Esophagus muscularis mucosa (tissue), 4 donors: ENCODE measurements at regions not wholly inside any gene's neighbourhood (a gene's known extent, or its start where the extent isn't known, plus 50 kb on each side); places are given as distances from the start of the nearest gene placed in this dataset.

ENCODE experiments used
- DNase-seq: peaks from one replicate; pipeline ENCODE4 v3.0.0-alpha.2; 2017; ENCODE audit errors: extremely low spot score
- H3K27ac ChIP-seq, 4 donors: fragments of 200-600 bp; sonication (generic); replicated peaks in 1 of 4; 1 replicate in 3 of 4; 2 replicates in 1 of 4; pipeline ENCODE4 v1.5.1; 2016 to 2019; ENCODE audit warnings: mild to moderate bottlenecking in 1 of 4
- H3K27me3 ChIP-seq, 4 donors: fragments of 200-600 bp; sonication (generic); one replicate each; pipeline versions ENCODE4 v1.5.1 to v1.6.0; 2016 to 2019
- H3K36me3 ChIP-seq, 4 donors: fragments of 200-600 bp; sonication (generic); one replicate each; pipeline ENCODE4 v1.5.1; 2016 to 2019
- H3K4me1 ChIP-seq, 4 donors: fragments of 200-600 bp; sonication (generic); one replicate each; pipeline ENCODE4 v1.5.1; 2016 to 2019
- H3K4me3 ChIP-seq, 4 donors: fragments of 200-600 bp; sonication (generic); 1 replicate in 2 of 4; 2 replicates in 2 of 4; pipeline ENCODE4 v1.5.1; 2016 to 2019; ENCODE audit warnings: mild to moderate bottlenecking in 4 of 4, moderate library complexity in 1 of 4
- H3K9me3 ChIP-seq, 4 donors: fragments of 200-600 bp; sonication (generic); 1 replicate in 3 of 4; 2 replicates in 1 of 4; pipeline ENCODE4 v1.5.1; 2016 to 2019
- EP300 ChIP-seq: sonication (generic); formaldehyde crosslinking; IDR thresholded peaks from one replicate; pipeline ENCODE4 v1.6.1; 2017; ENCODE audit warnings: antibody characterized with exemption
- POLR2A ChIP-seq: fragments of 450-650 bp; IDR thresholded peaks from one replicate; pipeline ENCODE4 v1.6.1; 2017; ENCODE audit warnings: antibody characterized with exemption, moderate library complexity, mild to moderate bottlenecking, low read depth
- POLR2AphosphoS5 ChIP-seq, 2 donors: sonication (generic); formaldehyde crosslinking; IDR thresholded peaks; one replicate each; pipeline ENCODE4 v1.6.1; 2017; ENCODE audit warnings: antibody characterized with exemption in 2 of 2
- WGBS: methylation state at CpG from one replicate; pipeline ENCODE4 v1.1.5; 2018; 5-methylcytosine and 5-hydroxymethylcytosine counted together
- intact Hi-C: fragments of 100-400 bp; cut with DNase I; formaldehyde crosslinking; loops from one replicate; pipeline ENCODE4 v1.15.1; 2023
- TF ChIP-seq, protein P1 (sequence below), 3 experiments: fragments of 200-600 bp in 2 of 3; fragments of 450-650 bp in 1 of 3; sonication (generic) in 2 of 3; IDR thresholded peaks; one replicate each; pipeline ENCODE4 v1.5.1; 2017 to 2019; ENCODE audit warnings: antibody characterized with exemption in 3 of 3, mild to moderate bottlenecking in 2 of 3, moderate library complexity in 1 of 3

DNA sequence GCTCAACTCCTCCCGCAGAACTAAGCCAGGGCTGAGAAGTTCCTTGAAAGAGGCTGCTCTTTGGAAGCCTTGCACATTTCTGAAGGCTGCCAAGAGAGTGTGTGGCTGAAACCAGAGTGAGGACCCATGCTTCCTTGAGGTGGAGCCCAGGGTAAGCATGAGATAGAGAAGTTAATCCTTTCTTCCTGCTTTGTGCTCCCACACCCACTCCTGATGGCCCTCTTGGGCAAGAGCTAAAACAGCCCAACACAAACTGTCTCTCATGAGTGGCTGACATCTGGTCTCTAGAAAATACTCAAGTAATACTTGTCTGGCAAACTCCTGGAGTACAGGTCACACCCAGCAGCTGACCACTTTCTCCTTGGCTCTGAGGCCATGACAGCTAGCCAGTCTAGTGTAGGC is 523.7 kb downstream of the INSC start:
- 78% methylated on average over 1 of the region's 1 CpG for WGBS
- Histone ChIP-seq H3K9me3 (peaks cover 0 to 6% (median 0%) of the 10 kb centered on the region in 4 donors), H3K27ac (no peak overlapping the region), H3K4me3 (no peak overlapping the region), H3K36me3 (no peaks in the 10 kb centered on the region), H3K4me1 (peaks cover 0 to 2% (median 0%) of the 10 kb centered on the region in 4 donors), H3K27me3 (no peaks in the 10 kb centered on the region)
- intact Hi-C loops = no loop called here
- TF ChIP-seq, protein P1, sequence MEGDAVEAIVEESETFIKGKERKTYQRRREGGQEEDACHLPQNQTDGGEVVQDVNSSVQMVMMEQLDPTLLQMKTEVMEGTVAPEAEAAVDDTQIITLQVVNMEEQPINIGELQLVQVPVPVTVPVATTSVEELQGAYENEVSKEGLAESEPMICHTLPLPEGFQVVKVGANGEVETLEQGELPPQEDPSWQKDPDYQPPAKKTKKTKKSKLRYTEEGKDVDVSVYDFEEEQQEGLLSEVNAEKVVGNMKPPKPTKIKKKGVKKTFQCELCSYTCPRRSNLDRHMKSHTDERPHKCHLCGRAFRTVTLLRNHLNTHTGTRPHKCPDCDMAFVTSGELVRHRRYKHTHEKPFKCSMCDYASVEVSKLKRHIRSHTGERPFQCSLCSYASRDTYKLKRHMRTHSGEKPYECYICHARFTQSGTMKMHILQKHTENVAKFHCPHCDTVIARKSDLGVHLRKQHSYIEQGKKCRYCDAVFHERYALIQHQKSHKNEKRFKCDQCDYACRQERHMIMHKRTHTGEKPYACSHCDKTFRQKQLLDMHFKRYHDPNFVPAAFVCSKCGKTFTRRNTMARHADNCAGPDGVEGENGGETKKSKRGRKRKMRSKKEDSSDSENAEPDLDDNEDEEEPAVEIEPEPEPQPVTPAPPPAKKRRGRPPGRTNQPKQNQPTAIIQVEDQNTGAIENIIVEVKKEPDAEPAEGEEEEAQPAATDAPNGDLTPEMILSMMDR (IDR thresholded peaks at IDR 0.05) = no peak
- TF ChIP-seq EP300 (no peak), POLR2A (no peak), POLR2AphosphoS5 (IDR thresholded peaks at IDR 0.05) (no peak)
- no peak for DNase-seq

DNA sequence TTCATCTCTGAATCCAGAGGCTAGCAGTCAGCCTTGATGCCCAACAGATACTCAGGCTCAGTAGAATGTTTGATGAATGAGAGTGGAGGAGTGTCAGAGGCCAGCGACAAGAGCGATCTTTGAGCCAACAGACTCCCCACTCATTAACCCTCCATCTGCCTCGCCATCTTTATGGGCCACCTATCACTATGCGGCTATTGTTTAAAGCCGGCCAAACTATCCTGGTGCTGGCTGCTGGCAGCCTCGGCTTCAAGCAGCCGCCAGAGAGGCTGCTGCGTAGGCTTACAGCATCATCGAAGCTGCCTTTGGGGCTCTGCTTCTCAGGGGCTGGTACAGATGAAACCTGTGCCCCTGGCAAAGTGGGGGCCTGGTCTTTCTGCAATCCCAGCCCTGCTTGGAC is 525.6 kb downstream of the INSC start:
- TF ChIP-seq POLR2A (no peak), EP300 (no peak), POLR2AphosphoS5 (IDR thresholded peaks at IDR 0.05) (no peak)
- TF ChIP-seq, protein P1 (IDR thresholded peaks at IDR 0.05) = no peak
- intact Hi-C loops = no loop called here
- no peaks in the 10 kb centered on the region for H3K36me3 ChIP-seq

DNA sequence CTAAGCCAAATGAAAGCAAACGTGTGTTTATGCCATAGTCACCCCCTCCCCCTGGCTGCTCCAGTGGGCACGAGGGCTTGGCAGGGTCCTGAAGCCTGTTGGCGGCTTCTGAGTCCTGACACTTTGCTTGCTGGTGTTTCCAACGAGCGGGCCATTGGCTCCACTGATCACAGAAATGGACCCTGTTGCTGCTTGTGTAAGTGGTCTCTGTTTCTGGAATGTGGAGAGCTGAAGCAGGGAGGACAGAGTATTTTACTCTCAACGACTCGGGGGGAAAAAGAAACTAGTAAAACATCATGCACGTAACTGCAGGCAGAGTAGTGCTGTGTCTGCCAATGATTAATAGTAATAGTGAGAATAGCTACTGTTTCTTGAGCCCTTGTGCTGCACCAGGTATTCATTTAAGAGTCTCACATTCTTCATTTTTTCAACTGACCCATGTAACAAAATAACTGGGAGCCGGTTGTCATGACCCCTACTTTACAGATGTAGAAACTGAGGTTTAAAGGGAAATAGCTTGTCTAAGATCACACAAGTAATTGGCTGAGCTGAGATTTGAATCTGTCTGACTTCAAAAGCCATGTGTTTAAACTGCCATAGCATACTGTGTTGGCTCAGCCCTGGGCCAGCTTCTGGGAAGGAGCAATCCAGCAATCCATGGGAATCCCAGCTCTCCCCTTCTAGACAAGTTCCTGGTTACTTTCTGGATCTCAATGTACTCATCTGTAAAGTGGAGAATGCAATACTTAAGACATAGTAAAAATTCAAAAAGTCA is 526.7 kb downstream of the INSC start:
- WGBS = 66% methylated on average over 9 of the region's 9 CpGs

More for the DNA sequence above, 525.6 kb downstream of the INSC start:
- peaks cover 0 to 6% (median 0%) of the 10 kb centered on the region in 4 donors for H3K4me1 ChIP-seq
- peaks cover 0 to 6% (median 0%) of the 10 kb centered on the region in 4 donors for H3K9me3 ChIP-seq
- H3K27me3 ChIP-seq = no peaks in the 10 kb centered on the region
- WGBS = 79% methylated on average over 9 of the region's 9 CpGs
- H3K4me3 ChIP-seq = no peak overlapping the region
- DNase-seq = no peak
- H3K27ac ChIP-seq = no peak overlapping the region

DNA sequence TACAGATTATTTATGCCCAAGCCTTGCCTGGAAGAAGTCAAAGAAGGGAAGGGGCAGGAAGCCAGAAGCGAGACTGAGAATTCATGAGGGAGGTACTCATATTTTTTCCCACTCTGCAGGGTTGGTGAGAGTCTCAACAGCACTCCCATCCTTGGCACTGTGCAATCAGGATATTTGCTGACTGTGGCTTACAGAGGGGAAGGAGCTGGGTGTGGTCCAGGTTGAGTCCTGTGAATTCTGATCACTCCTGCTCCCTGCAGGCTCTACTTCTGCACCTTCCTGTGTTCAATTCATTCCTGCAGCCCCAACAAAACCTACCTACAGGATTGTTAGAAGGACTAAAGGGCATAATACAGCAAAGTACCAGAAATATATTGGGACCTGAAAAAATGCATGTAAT is 530.5 kb downstream of the INSC start:
- Histone ChIP-seq H3K27me3 (no peaks in the 10 kb centered on the region), H3K4me1 (peaks cover 0 to 11% (median 6%) of the 10 kb centered on the region in 4 donors), H3K9me3 (no peaks in the 10 kb centered on the region), H3K27ac (no peak overlapping the region), H3K36me3 (no peaks in the 10 kb centered on the region), H3K4me3 (no peak overlapping the region)
- DNase-seq = no peak
- TF ChIP-seq, protein P1 (IDR thresholded peaks at IDR 0.05) = no peak
- TF ChIP-seq EP300 (no peak), POLR2AphosphoS5 (IDR thresholded peaks at IDR 0.05) (no peak), POLR2A (no peak)
- WGBS = 94% methylated on average over 1 of the region's 1 CpG
- intact Hi-C loops = no loop called here

More for the DNA sequence above, 526.7 kb downstream of the INSC start:
- Histone ChIP-seq H3K27me3 (no peaks in the 10 kb centered on the region), H3K4me1 (peaks cover 0 to 6% (median 0%) of the 10 kb centered on the region in 4 donors), H3K4me3 (no peak overlapping the region), H3K36me3 (no peaks in the 10 kb centered on the region), H3K9me3 (peaks cover 0 to 3% (median 0%) of the 10 kb centered on the region in 4 donors), H3K27ac (no peak overlapping the region)
- no peak for DNase-seq
- intact Hi-C loops = no loop called here
- no peak for TF ChIP-seq EP300
- no peak for TF ChIP-seq POLR2AphosphoS5 (IDR thresholded peaks at IDR 0.05)
- TF ChIP-seq, protein P1 (IDR thresholded peaks at IDR 0.05) = no peak
- no peak for TF ChIP-seq POLR2A
